NCI-H748 (cell line): ENCODE measurements at regions not wholly inside any gene's neighbourhood (a gene's known extent, or its start where the extent isn't known, plus 50 kb on each side); places are given as distances from the start of the nearest gene placed in this dataset.

ENCODE experiments used
- DNase-seq: peaks from one replicate; lab custom pipeline; 2025; ENCODE audit not compliant: unreplicated experiment; lab: John Stamatoyannopoulos, UW

- DNase-seq: no peak
Measured at GRCh38 chr18:67381608-67382150, 134.8 kb downstream of the DSEL start.

GRCh38 chr18:67380867-67381266 is 135.7 kb downstream of the DSEL start:
- no peak for DNase-seq

- DNase-seq: no peak
Measured at GRCh38 chr18:67379981-67380380, 136.5 kb downstream of the DSEL start.

GRCh38 chr18:67376372-67376771 is 140.1 kb downstream of the DSEL start:
- DNase-seq: no peak

GRCh38 chr18:67373636-67374035 is 142.9 kb downstream of the DSEL start:
- DNase-seq: no peak

- no peak for DNase-seq
Measured at GRCh38 chr18:67367540-67367939, 149.0 kb downstream of the DSEL start.

GRCh38 chr18:67363694-67364093 is 152.8 kb downstream of the DSEL start:
- DNase-seq: no peak

GRCh38 chr18:67362906-67363305 is 153.6 kb downstream of the DSEL start:
- DNase-seq: no peak

GRCh38 chr18:67359873-67360838 is 156.4 kb downstream of the DSEL start:
- DNase-seq: no peak

GRCh38 chr18:67358947-67359346 is 157.6 kb downstream of the DSEL start:
- no peak for DNase-seq

GRCh38 chr18:67354692-67355091 is 161.8 kb downstream of the DSEL start:
- no peak for DNase-seq

GRCh38 chr18:67354091-67354490 is 162.4 kb downstream of the DSEL start:
- DNase-seq: no peak

- DNase-seq: no peak
Measured at GRCh38 chr18:67347438-67347837, 169.1 kb downstream of the DSEL start.

GRCh38 chr18:67342159-67342558 is 174.4 kb downstream of the DSEL start:
- DNase-seq: no peak

- no peak for DNase-seq
Measured at GRCh38 chr18:67337696-67338095, 178.8 kb downstream of the DSEL start.

- DNase-seq: no peak
Measured at GRCh38 chr18:67331857-67332256, 184.7 kb downstream of the DSEL start.

GRCh38 chr18:67319109-67319508 is 197.4 kb downstream of the DSEL start:
- DNase-seq: no peak

GRCh38 chr18:67318651-67319050 is 197.9 kb downstream of the DSEL start:
- no peak for DNase-seq

GRCh38 chr18:67310826-67311225 is 205.7 kb downstream of the DSEL start:
- DNase-seq: no peak

- no peak for DNase-seq
Measured at GRCh38 chr18:67308819-67309218, 207.7 kb downstream of the DSEL start.

- DNase-seq: peak; percentile 31
Measured at GRCh38 chr18:67305466-67305865, 211.1 kb downstream of the DSEL start.

GRCh38 chr18:67302043-67302442 is 214.5 kb downstream of the DSEL start:
- DNase-seq: no peak
